ENCODE measurements at regions not wholly inside any gene's neighbourhood (a gene's known extent, or its start where the extent isn't known, plus 50 kb on each side); places are given as distances from the start of the nearest gene placed in this dataset.
A peak's percentile ranks its signal among the peaks of the same experiment; 100 is the strongest.

- Histone ChIP-seq H3K9me3 (replicated peaks; ENCODE audit: control insufficient read depth, insufficient read depth, low read depth, low read length) (no peaks in the 10 kb centered on the region), H3K27me3 (ENCODE audit: control insufficient read depth in 2 of 2, insufficient read depth in 2 of 2, low read length in 2 of 2) (no peaks in the 10 kb centered on the region), H4K20me1 (replicated peaks; ENCODE audit: control insufficient read depth, insufficient read depth, low read length) (no peaks in the 10 kb centered on the region), H2AFZ (ENCODE audit: low read depth, low read length) (no peak overlapping the region), H3K4me2 (ENCODE audit: insufficient read depth, low read length) (no peak overlapping the region), H3K27ac (ENCODE audit: extremely low read depth, low read depth, low read length) (no peak overlapping the region), H3K9ac (ENCODE audit: insufficient read depth in 1 of 2, low read depth in 2 of 2, low read length in 2 of 2) (no peak overlapping the region), H3K4me3 (no peak overlapping the region), H3K4me1 (replicated peaks in 1 of 2; ENCODE audit: control insufficient read depth in 2 of 2, insufficient read depth in 2 of 2, low read length in 2 of 2) (no peaks in the 10 kb centered on the region), H3K79me2 (ENCODE audit: control insufficient read depth, insufficient read depth, low read length) (no peaks in the 10 kb centered on the region), H3K9me1 (ENCODE audit: control insufficient read depth, insufficient read depth, low read length) (no peaks in the 10 kb centered on the region), H3K36me3 (ENCODE audit: control insufficient read depth, insufficient read depth, low read length) (no peaks in the 10 kb centered on the region)
- TF ChIP-seq BHLHE40 (IDR thresholded peaks at IDR 0.05; ENCODE audit: low read length), result no peak
- 0 out of 2 replicates have a peak, but pooled peaks have one; percentile 30 for TF ChIP-seq ZNF512 (tag; IDR thresholded peaks at IDR 0.05)
- FAIRE-seq (no peak), ATAC-seq (no peak), DNase-seq (ENCODE audit: extremely low read depth in 1 of 4, low spot score in 3 of 4) (no peak)
- WGBS (ENCODE audit: insufficient coverage, low coverage, missing lambda C conversion rate), result 100% methylated on average over 2 of the region's 2 CpGs
- BruUV-seq (replicated peaks), result no TSS peak
- POLR2A ChIA-PET, result no interaction called here
- intact Hi-C loops (cut with micrococcal nuclease) (no loop called here), in situ Hi-C loops (cut with MboI) (loop anchor here (25.0 kb wide), 1 partner anchor 463 kb away; no protein-coding TSS in a partner anchor)
- CTCF ChIA-PET (ENCODE audit: low intra/inter-chr PET ratio), result no interaction called here
These were observed 322.0 kb downstream of the CRPPA start for GRCh38 chr7:16099302-16099849.

- Histone ChIP-seq H3K36me3 (ENCODE audit: control insufficient read depth, insufficient read depth, low read length) (no peaks in the 10 kb centered on the region), H3K4me2 (ENCODE audit: insufficient read depth, low read length) (no peak overlapping the region), H3K9me1 (ENCODE audit: control insufficient read depth, insufficient read depth, low read length) (no peaks in the 10 kb centered on the region), H3K4me3 (no peak overlapping the region), H3K27me3 (ENCODE audit: control insufficient read depth in 2 of 2, insufficient read depth in 2 of 2, low read length in 2 of 2) (no peaks in the 10 kb centered on the region), H4K20me1 (replicated peaks; ENCODE audit: control insufficient read depth, insufficient read depth, low read length) (no peaks in the 10 kb centered on the region), H3K27ac (ENCODE audit: extremely low read depth, low read depth, low read length) (no peak overlapping the region), H2AFZ (ENCODE audit: low read depth, low read length) (peak overlapping the region; percentile 37; the same call in 1 of the 2 replicates), H3K9ac (ENCODE audit: insufficient read depth in 1 of 2, low read depth in 2 of 2, low read length in 2 of 2) (no peak overlapping the region), H3K4me1 (replicated peaks in 1 of 2; ENCODE audit: control insufficient read depth in 2 of 2, insufficient read depth in 2 of 2, low read length in 2 of 2) (no peaks in the 10 kb centered on the region), H3K79me2 (ENCODE audit: control insufficient read depth, insufficient read depth, low read length) (no peaks in the 10 kb centered on the region), H3K9me3 (replicated peaks; ENCODE audit: control insufficient read depth, insufficient read depth, low read depth, low read length) (no peaks in the 10 kb centered on the region)
- CTCF ChIA-PET (ENCODE audit: low intra/inter-chr PET ratio), result no interaction called here
- intact Hi-C loops (cut with micrococcal nuclease), result no loop called here
- BruUV-seq (replicated peaks), result no TSS peak
- DNase-seq (ENCODE audit: extremely low read depth in 1 of 4, low spot score in 3 of 4), result peak; percentile 28 to 45 (median 37)
- in situ Hi-C loops (cut with MboI), result loop anchor here (25.0 kb wide), 1 partner anchor 464 kb away; no protein-coding TSS in a partner anchor
- no peak for FAIRE-seq
- WGBS (ENCODE audit: insufficient coverage, low coverage, missing lambda C conversion rate), result 51% methylated on average over 5 of the region's 5 CpGs
- ATAC-seq, result peak; percentile 80
- POLR2A ChIA-PET, result no interaction called here
- TF ChIP-seq CTCF (IDR thresholded peaks at IDR 0.05 in 2 of 3, conservative IDR thresholded peaks at IDR 0.05 in 1 of 3; ENCODE audit: insufficient read depth in 2 of 3, low read depth in 1 of 3, low read length in 3 of 3) (peak; percentile 34 to 56 (median 49); a peak in 5 of 6 replicates), RFX5 (IDR thresholded peaks at IDR 0.05; ENCODE audit: low read depth, low read length) (no peak), BACH1 (tag; IDR thresholded peaks at IDR 0.05) (no peak), XRCC5 (IDR thresholded peaks at IDR 0.05; ENCODE audit: low read depth, low read length) (no peak), MAFG (tag; conservative IDR thresholded peaks at IDR 0.05) (peak; percentile 58), FOXO4 (CRISPR knock-in tag; IDR thresholded peaks at IDR 0.05) (no peak), ZNF696 (CRISPR knock-in tag; conservative IDR thresholded peaks at IDR 0.05) (no peak)
These were observed 322.7 kb downstream of the CRPPA start for GRCh38 chr7:16098585-16099179.
